GM12875 (cell line): ENCODE measurements at regions not wholly inside any gene's neighbourhood (a gene's known extent, or its start where the extent isn't known, plus 50 kb on each side); places are given as distances from the start of the nearest gene placed in this dataset.

Source experiments
- H3K4me3 ChIP-seq: one replicate; pipeline ENCODE4 v1.5.1; 2011; ENCODE audit warnings: low read depth, low read length, control low read depth
- CTCF ChIP-seq: IDR thresholded peaks from 2 replicates; pipeline ENCODE4 v1.5.1; 2011; ENCODE audit warnings: low read depth, mild to moderate bottlenecking, control low read depth, inconsistent platforms, low read length, moderate library complexity, borderline replicate concordance; ENCODE audit not compliant: insufficient read depth

- no peak for TF ChIP-seq CTCF
- no peak overlapping the region for H3K4me3 ChIP-seq
Observed at GRCh38 chr2:83461135-83461534, 997.9 kb downstream of the SUCLG1 start.

GRCh38 chr2:83459456-83459855, 999.6 kb downstream of the SUCLG1 start:
- no peak for TF ChIP-seq CTCF
- no peak overlapping the region for H3K4me3 ChIP-seq

- H3K4me3 ChIP-seq = no peak overlapping the region
- TF ChIP-seq CTCF = no peak
Observed at GRCh38 chr2:83435989-83436388, 1023.1 kb downstream of the SUCLG1 start.

- TF ChIP-seq CTCF = no peak
- no peak overlapping the region for H3K4me3 ChIP-seq
Observed at GRCh38 chr2:83420993-83421392, 1038.1 kb downstream of the SUCLG1 start.

GRCh38 chr2:83394134-83394904, 1064.8 kb downstream of the SUCLG1 start:
- no peak overlapping the region for H3K4me3 ChIP-seq
- no peak for TF ChIP-seq CTCF

- H3K4me3 ChIP-seq = no peak overlapping the region
- no peak for TF ChIP-seq CTCF
Observed at GRCh38 chr2:83388804-83389203, 1070.3 kb downstream of the SUCLG1 start.

GRCh38 chr2:83386549-83386948, 1072.5 kb downstream of the SUCLG1 start:
- TF ChIP-seq CTCF = no peak
- H3K4me3 ChIP-seq = no peak overlapping the region
